Breast epithelium (tissue), 3 donors: ENCODE measurements at regions not wholly inside any gene's neighbourhood (a gene's known extent, or its start where the extent isn't known, plus 50 kb on each side); places are given as distances from the start of the nearest gene placed in this dataset.

Source experiments
- POLR2A ChIP-seq: fragments of 450-650 bp; IDR thresholded peaks from one replicate; pipeline ENCODE4 v1.6.1; 2016; ENCODE audit warnings: antibody characterized with exemption, mild to moderate bottlenecking, moderate library complexity
- POLR2AphosphoS5 ChIP-seq, 3 donors: sonication (generic); formaldehyde crosslinking; IDR thresholded peaks; one replicate each; pipeline ENCODE4 v1.6.1; 2017; ENCODE audit warnings: antibody characterized with exemption in 3 of 3

DNA sequence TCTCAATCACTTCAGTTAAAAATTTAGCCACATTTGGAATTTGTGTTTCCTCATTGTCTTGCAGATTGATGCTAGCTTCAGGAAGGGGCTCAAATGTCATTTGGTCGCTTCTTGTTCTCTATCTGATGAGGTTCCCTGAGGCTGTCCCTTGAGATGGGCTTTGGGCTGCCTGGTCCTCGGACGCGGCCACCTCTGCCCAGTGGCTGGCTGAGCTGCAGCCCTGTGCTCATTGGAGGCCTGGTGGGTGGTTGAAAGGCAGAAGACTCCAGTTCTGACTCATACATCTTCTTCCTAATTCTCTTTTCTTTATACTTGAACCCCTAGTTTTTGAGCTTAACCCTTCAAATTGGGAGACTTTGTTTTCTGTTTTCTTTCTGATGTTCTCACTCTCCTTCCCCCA lies 78.8 kb upstream of the NTRK2 start:
- TF ChIP-seq POLR2A (no peak), POLR2AphosphoS5 (IDR thresholded peaks at IDR 0.05) (no peak)
